ENCODE measurements at regions not wholly inside any gene's neighbourhood (a gene's known extent, or its start where the extent isn't known, plus 50 kb on each side); places are given as distances from the start of the nearest gene placed in this dataset.

- no peaks in the 10 kb centered on the region for H4K20me1 ChIP-seq (ENCODE audit: insufficient read depth, poor library complexity, severe bottlenecking)
- WGBS (ENCODE audit: low lambda C conversion rate, missing lambda C conversion rate) = 100% methylated on average over 1 of the region's 1 CpG
These were observed 221.1 kb upstream of the NUDT12 start for GRCh38 chr5:103783669-103784068.

GRCh38 chr5:103780794-103781193, 218.2 kb upstream of the NUDT12 start:
- TF ChIP-seq EZH2 (IDR thresholded peaks at IDR 0.05; ENCODE audit: borderline replicate concordance) (no peak), CTCF (IDR thresholded peaks at IDR 0.05; ENCODE audit: poor library complexity) (no peak), EZH2phosphoT487 (IDR thresholded peaks at IDR 0.05; ENCODE audit: low read depth, severe bottlenecking, unreplicated experiment) (no peak)
- Histone ChIP-seq H3K4me1 (ENCODE audit: insufficient read depth) (no peaks in the 10 kb centered on the region), H3K4me3 (no peak overlapping the region), H3K27me3 (no peaks in the 10 kb centered on the region), H3K9me3 (ENCODE audit: low read depth) (no peaks in the 10 kb centered on the region), H3K4me2 (no peak overlapping the region), H2AFZ (no peak overlapping the region), H3K9me2 (replicated peaks; ENCODE audit: insufficient read depth) (no peaks in the 10 kb centered on the region), H3K79me2 (no peaks in the 10 kb centered on the region), H3K27ac (no peak overlapping the region), H3K36me3 (replicated peaks; ENCODE audit: insufficient read depth, low read depth) (no peaks in the 10 kb centered on the region), H4K20me1 (ENCODE audit: insufficient read depth, poor library complexity, severe bottlenecking) (no peaks in the 10 kb centered on the region)
- DNase-seq (ENCODE audit: low spot score) = no peak
- WGBS (ENCODE audit: low lambda C conversion rate, missing lambda C conversion rate) = 60% methylated on average over 2 of the region's 2 CpGs

More at GRCh38 chr5:103783669-103784068, 221.1 kb upstream of the NUDT12 start:
- H3K27ac ChIP-seq = no peak overlapping the region
- no peaks in the 10 kb centered on the region for H3K9me3 ChIP-seq (ENCODE audit: low read depth)
- H3K4me3 ChIP-seq = no peak overlapping the region
- no peaks in the 10 kb centered on the region for H3K27me3 ChIP-seq
- no peak for DNase-seq (ENCODE audit: low spot score)
- TF ChIP-seq EZH2 (IDR thresholded peaks at IDR 0.05; ENCODE audit: borderline replicate concordance) (no peak), EZH2phosphoT487 (IDR thresholded peaks at IDR 0.05; ENCODE audit: low read depth, severe bottlenecking, unreplicated experiment) (no peak), CTCF (IDR thresholded peaks at IDR 0.05; ENCODE audit: poor library complexity) (no peak)
- no peaks in the 10 kb centered on the region for H3K36me3 ChIP-seq (replicated peaks; ENCODE audit: insufficient read depth, low read depth)
- H3K4me2 ChIP-seq = no peak overlapping the region
- no peaks in the 10 kb centered on the region for H3K9me2 ChIP-seq (replicated peaks; ENCODE audit: insufficient read depth)
- no peaks in the 10 kb centered on the region for H3K79me2 ChIP-seq
- no peak overlapping the region for H2AFZ ChIP-seq
- no peaks in the 10 kb centered on the region for H3K4me1 ChIP-seq (ENCODE audit: insufficient read depth)

GRCh38 chr5:103774721-103775120, 212.1 kb upstream of the NUDT12 start:
- no peaks in the 10 kb centered on the region for H3K79me2 ChIP-seq
- TF ChIP-seq EZH2phosphoT487 (IDR thresholded peaks at IDR 0.05; ENCODE audit: low read depth, severe bottlenecking, unreplicated experiment) (no peak), EZH2 (IDR thresholded peaks at IDR 0.05; ENCODE audit: borderline replicate concordance) (no peak)
- peak; percentile 20 for DNase-seq (ENCODE audit: low spot score)

GRCh38 chr5:103772248-103772647, 209.7 kb upstream of the NUDT12 start:
- Histone ChIP-seq H3K27me3 (no peaks in the 10 kb centered on the region), H3K4me2 (no peak overlapping the region), H3K4me3 (no peak overlapping the region), H3K9me2 (replicated peaks; ENCODE audit: insufficient read depth) (no peaks in the 10 kb centered on the region), H3K27ac (no peak overlapping the region), H3K79me2 (no peaks in the 10 kb centered on the region), H2AFZ (no peak overlapping the region), H3K4me1 (ENCODE audit: insufficient read depth) (no peaks in the 10 kb centered on the region), H3K36me3 (replicated peaks; ENCODE audit: insufficient read depth, low read depth) (no peaks in the 10 kb centered on the region), H4K20me1 (ENCODE audit: insufficient read depth, poor library complexity, severe bottlenecking) (no peaks in the 10 kb centered on the region), H3K9me3 (ENCODE audit: low read depth) (no peaks in the 10 kb centered on the region)
- DNase-seq (ENCODE audit: low spot score) = no peak
- 97% methylated on average over 2 of the region's 2 CpGs for WGBS (ENCODE audit: low lambda C conversion rate, missing lambda C conversion rate)
- TF ChIP-seq CTCF (IDR thresholded peaks at IDR 0.05; ENCODE audit: poor library complexity) (no peak), EZH2 (IDR thresholded peaks at IDR 0.05; ENCODE audit: borderline replicate concordance) (no peak), EZH2phosphoT487 (IDR thresholded peaks at IDR 0.05; ENCODE audit: low read depth, severe bottlenecking, unreplicated experiment) (no peak)

More at GRCh38 chr5:103774721-103775120, 212.1 kb upstream of the NUDT12 start:
- no peaks in the 10 kb centered on the region for H4K20me1 ChIP-seq (ENCODE audit: insufficient read depth, poor library complexity, severe bottlenecking)
- H3K9me3 ChIP-seq (ENCODE audit: low read depth) = no peaks in the 10 kb centered on the region
- H3K4me3 ChIP-seq = no peak overlapping the region
- H3K9me2 ChIP-seq (replicated peaks; ENCODE audit: insufficient read depth) = no peaks in the 10 kb centered on the region
- no peaks in the 10 kb centered on the region for H3K27me3 ChIP-seq
- no peaks in the 10 kb centered on the region for H3K4me1 ChIP-seq (ENCODE audit: insufficient read depth)
- no peak overlapping the region for H3K27ac ChIP-seq
- H3K36me3 ChIP-seq (replicated peaks; ENCODE audit: insufficient read depth, low read depth) = no peaks in the 10 kb centered on the region
- no peak overlapping the region for H2AFZ ChIP-seq
- H3K4me2 ChIP-seq = no peak overlapping the region
- WGBS (ENCODE audit: low lambda C conversion rate, missing lambda C conversion rate) = 26% methylated on average over 1 of the region's 1 CpG
